Testis (tissue), 2 donors: ENCODE measurements at regions not wholly inside any gene's neighbourhood (a gene's known extent, or its start where the extent isn't known, plus 50 kb on each side); places are given as distances from the start of the nearest gene placed in this dataset.

Experiments used
- DNase-seq: peaks from one replicate; pipeline ENCODE4 v3.0.0-alpha.2; 2019
- H3K27ac ChIP-seq, 2 donors: fragments of 200-600 bp; sonication (generic); one replicate each; pipeline ENCODE4 v1.5.1; 2019
- H3K27me3 ChIP-seq: fragments of 200-600 bp; sonication (generic); one replicate; pipeline ENCODE4 v1.5.1; 2019
- H3K36me3 ChIP-seq: fragments of 200-600 bp; sonication (generic); one replicate; pipeline ENCODE4 v1.5.1; 2017; ENCODE audit warnings: low read depth; ENCODE audit errors: missing control alignments
- H3K4me1 ChIP-seq: fragments of 200-600 bp; sonication (generic); one replicate; pipeline ENCODE4 v1.5.1; 2019
- H3K4me3 ChIP-seq, 2 donors: fragments of 200-600 bp; sonication (generic); one replicate each; pipeline ENCODE4 v1.5.1; 2017 to 2019
- H3K9me3 ChIP-seq: fragments of 200-600 bp; sonication (generic); one replicate; pipeline ENCODE4 v1.5.1; 2017
- POLR2A ChIP-seq: fragments of 450-650 bp; IDR thresholded peaks from one replicate; pipeline ENCODE4 v1.6.1; 2017; ENCODE audit warnings: antibody characterized with exemption, mild to moderate bottlenecking, moderate library complexity
- WGBS, 2 donors: methylation state at CpG; one replicate each; pipeline ENCODE4 v1.1.5; 2018; 5-methylcytosine and 5-hydroxymethylcytosine counted together
- intact Hi-C: fragments of 100-400 bp; cut with DNase I; formaldehyde crosslinking; loops from one replicate; pipeline ENCODE4 v1.15.1; 2023; ENCODE audit warnings: low total_unique reads
- TF ChIP-seq, protein P1 (sequence below), 3 experiments: fragments of 450-650 bp in 2 of 3; fragments of 200-600 bp in 1 of 3; sonication (generic) in 1 of 3; IDR thresholded peaks; one replicate each; pipeline ENCODE4 v1.5.1; 2016 to 2019; ENCODE audit warnings: antibody characterized with exemption in 3 of 3, mild to moderate bottlenecking in 2 of 3, moderate library complexity in 1 of 3

DNA sequence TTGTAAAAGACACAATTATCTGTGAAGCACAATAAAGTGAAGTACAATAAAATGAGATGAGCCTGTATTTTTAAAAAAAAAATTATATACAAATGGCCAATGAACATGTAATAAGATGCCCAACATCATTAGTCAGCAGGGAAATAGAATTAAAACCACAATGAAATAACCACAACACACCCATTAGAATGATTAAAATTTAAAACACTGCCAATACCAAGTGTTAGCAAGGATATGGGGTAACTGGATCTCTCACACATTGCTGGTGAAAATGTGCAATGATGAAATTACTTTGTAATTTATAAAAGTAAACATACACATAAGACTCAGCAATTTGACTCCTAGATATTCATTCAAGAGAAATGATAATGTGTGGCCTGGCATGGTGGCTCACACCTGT, 62.8 kb downstream of the SHOC1 start:
- DNase-seq = no peak
- TF ChIP-seq, protein P1, sequence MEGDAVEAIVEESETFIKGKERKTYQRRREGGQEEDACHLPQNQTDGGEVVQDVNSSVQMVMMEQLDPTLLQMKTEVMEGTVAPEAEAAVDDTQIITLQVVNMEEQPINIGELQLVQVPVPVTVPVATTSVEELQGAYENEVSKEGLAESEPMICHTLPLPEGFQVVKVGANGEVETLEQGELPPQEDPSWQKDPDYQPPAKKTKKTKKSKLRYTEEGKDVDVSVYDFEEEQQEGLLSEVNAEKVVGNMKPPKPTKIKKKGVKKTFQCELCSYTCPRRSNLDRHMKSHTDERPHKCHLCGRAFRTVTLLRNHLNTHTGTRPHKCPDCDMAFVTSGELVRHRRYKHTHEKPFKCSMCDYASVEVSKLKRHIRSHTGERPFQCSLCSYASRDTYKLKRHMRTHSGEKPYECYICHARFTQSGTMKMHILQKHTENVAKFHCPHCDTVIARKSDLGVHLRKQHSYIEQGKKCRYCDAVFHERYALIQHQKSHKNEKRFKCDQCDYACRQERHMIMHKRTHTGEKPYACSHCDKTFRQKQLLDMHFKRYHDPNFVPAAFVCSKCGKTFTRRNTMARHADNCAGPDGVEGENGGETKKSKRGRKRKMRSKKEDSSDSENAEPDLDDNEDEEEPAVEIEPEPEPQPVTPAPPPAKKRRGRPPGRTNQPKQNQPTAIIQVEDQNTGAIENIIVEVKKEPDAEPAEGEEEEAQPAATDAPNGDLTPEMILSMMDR (IDR thresholded peaks at IDR 0.05) = no peak
- TF ChIP-seq POLR2A = no peak
- intact Hi-C loops = no loop called here
- no peaks in the 10 kb centered on the region for H3K4me1 ChIP-seq
- H3K27me3 ChIP-seq = no peaks in the 10 kb centered on the region
- H3K27ac ChIP-seq = no peak overlapping the region
- H3K36me3 ChIP-seq = no peaks in the 10 kb centered on the region
- H3K4me3 ChIP-seq = no peak overlapping the region
- no peaks in the 10 kb centered on the region for H3K9me3 ChIP-seq

DNA sequence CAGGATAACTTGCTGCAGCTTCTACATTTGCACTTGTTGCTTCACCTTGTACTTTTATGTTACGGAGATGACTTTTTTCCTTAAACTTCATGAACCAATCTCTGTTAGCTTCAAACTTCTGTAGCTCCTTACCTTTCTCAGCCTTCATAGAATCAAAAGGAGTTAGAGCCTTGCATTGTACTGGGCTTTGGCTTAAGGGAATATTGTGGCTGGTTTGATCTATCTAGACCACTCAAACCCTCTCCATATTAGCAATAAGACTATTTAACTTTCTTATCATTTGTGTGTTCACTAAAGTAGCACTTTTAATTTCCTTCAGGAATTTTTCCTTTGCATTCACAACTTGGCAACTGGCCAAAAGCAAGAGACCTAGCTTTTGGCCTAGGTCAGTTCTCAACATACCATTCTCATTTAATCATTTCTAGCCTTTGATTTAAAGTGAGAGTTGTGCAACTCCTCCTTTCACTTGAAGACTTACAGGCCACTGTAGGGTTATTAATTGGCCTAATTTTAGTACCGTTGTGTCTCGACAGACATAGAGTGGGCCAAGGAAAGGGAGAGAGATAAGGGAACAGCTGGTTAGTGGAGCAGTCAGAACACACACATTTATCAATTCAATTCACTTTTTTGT, 63.7 kb downstream of the SHOC1 start:
- H3K27ac ChIP-seq = no peak overlapping the region
- H3K27me3 ChIP-seq = no peaks in the 10 kb centered on the region
- TF ChIP-seq, protein P1 (IDR thresholded peaks at IDR 0.05) = no peak
- TF ChIP-seq POLR2A = no peak
- H3K36me3 ChIP-seq = no peaks in the 10 kb centered on the region
- WGBS, 2 donors = 53 to 60% methylated on average over 3 of the region's 3 CpGs
- H3K9me3 ChIP-seq = no peaks in the 10 kb centered on the region
- DNase-seq = no peak
- H3K4me1 ChIP-seq = no peaks in the 10 kb centered on the region
- intact Hi-C loops = no loop called here
- no peak overlapping the region for H3K4me3 ChIP-seq

DNA sequence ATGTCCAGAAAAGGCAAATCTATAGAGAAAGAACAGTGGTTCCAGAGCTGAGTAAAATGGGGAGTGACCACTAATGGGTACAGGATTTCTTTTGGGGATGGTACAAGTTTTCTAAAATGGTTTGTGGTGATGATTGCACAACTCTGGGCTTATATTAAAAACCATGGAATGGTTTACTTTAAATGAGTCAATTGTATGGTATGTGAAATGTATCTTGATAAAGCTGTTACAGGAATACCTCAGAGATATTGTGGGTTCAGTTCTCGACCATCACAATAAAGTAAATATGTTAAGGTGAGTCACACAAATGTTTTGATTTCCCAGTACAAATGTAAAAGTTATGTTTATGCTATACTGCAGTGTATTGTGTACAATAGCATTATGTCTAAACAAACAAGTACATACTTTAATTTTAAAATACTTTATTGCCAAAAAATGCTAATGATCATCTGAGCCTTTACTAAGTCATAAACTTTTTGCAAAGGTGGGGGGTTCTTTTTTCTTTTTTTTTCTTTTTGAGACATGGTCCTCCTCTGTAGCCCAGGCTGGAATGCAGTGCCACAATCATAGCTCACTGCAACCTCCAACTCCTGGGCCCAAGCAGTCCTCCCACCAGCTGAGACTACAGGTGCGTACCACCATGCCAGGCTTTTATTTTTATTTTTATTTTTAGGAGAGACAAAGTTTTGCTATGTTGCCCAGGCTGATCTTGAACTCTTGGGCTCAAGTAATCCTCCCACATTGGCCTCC, 65.9 kb downstream of the SHOC1 start:
- DNase-seq = no peak
- TF ChIP-seq POLR2A = no peak
- TF ChIP-seq, protein P1 (IDR thresholded peaks at IDR 0.05) = no peak
- Histone ChIP-seq H3K27me3 (no peaks in the 10 kb centered on the region), H3K36me3 (no peaks in the 10 kb centered on the region), H3K27ac (no peak overlapping the region), H3K9me3 (no peaks in the 10 kb centered on the region), H3K4me3 (no peak overlapping the region), H3K4me1 (no peaks in the 10 kb centered on the region)
- intact Hi-C loops = no loop called here
- 90% methylated on average over 2 of the region's 2 CpGs for WGBS, 2 donors

DNA sequence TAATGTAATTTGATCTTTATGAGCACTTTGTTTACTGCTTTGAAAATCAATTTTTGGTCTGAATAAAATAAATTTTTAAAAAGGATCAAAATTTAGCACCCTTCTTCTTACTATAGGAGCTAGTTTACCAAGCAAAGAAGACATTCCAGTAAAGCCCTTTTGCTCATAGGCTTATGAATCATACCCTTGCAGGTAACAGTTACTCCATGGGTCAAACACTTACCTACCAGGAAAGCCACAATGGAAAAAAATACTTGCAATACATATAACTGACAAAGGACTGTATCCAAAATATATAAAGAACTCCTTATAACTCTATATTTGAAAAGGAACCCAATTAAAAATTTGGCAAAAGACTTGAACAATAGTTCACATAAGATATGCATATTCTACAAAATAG, 66.6 kb downstream of the SHOC1 start:
- DNase-seq = no peak
- no peaks in the 10 kb centered on the region for H3K9me3 ChIP-seq
- H3K4me1 ChIP-seq = no peaks in the 10 kb centered on the region
- H3K27ac ChIP-seq = no peak overlapping the region
- no peaks in the 10 kb centered on the region for H3K27me3 ChIP-seq
- H3K4me3 ChIP-seq = no peak overlapping the region
- intact Hi-C loops = no loop called here
- H3K36me3 ChIP-seq = no peaks in the 10 kb centered on the region
- TF ChIP-seq POLR2A = no peak
- TF ChIP-seq, protein P1 (IDR thresholded peaks at IDR 0.05) = no peak

DNA sequence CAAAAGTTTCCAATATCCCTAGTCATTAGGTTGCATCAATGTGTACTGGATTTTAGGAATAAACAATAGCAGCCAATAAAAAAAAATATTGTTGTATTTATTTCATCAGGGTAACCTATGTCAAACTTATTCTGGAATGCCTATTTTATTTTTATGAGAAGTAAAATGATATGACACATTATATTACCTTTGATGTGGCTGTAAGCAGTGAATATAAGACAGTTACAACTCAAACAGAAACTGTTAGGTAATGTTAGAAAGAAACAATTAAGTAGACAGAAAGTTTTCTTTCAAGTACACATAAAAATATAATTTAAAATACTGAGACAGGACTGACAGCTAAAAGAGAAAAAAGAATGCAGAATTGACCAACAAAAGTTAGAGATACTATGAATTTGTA, 65.5 kb downstream of the GNG10 start:
- H3K4me1 ChIP-seq = no peaks in the 10 kb centered on the region
- H3K9me3 ChIP-seq = no peaks in the 10 kb centered on the region
- no peak for TF ChIP-seq POLR2A
- TF ChIP-seq, protein P1 (IDR thresholded peaks at IDR 0.05) = no peak
- intact Hi-C loops = no loop called here
- H3K27me3 ChIP-seq = no peaks in the 10 kb centered on the region
- H3K4me3 ChIP-seq = no peak overlapping the region
- DNase-seq = no peak
- no peak overlapping the region for H3K27ac ChIP-seq
- no peaks in the 10 kb centered on the region for H3K36me3 ChIP-seq
